ENCODE measurements at regions not wholly inside any gene's neighbourhood (a gene's known extent, or its start where the extent isn't known, plus 50 kb on each side); places are given as distances from the start of the nearest gene placed in this dataset.

DNA sequence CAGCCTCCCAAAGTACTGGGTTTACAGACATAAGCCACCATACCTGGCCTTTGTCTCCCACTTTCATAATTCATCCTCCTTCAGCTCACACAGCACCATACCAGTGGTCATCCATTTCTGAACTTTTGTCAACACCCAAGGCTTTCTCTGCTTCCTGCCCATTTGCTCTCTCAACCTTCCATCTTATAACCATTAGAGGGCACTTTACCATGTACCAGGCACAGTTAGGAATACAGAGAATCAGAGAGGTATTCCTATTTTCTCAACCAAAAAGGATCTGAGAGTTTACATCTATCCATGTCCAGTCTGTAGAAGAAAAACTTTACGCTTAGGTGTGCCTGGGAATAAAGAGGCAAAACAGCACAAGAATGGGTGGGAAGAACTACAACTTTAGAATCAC is 397.6 kb downstream of the BUD13 start:
- TF ChIP-seq POLR2A (IDR thresholded peaks at IDR 0.05; ENCODE audit: low read length) (no peak), GATA1 (IDR thresholded peaks at IDR 0.05; ENCODE audit: low read depth, low read length) (no peak)

All from erythroblast (primary cell).